HT-29 (cell line): ENCODE measurements at regions not wholly inside any gene's neighbourhood (a gene's known extent, or its start where the extent isn't known, plus 50 kb on each side); places are given as distances from the start of the nearest gene placed in this dataset.
"Not testable (repeated sequence)": the region's sequence is repeated elsewhere in the genome, so short reads cannot be mapped to it uniquely, and the experiment has no call there.

Source experiments
- DNase-seq: peaks from one replicate; pipeline ENCODE4 v3.0.0-alpha.2; 2015; ENCODE audit warnings: low spot score

GRCh38 chr21:38613686-38614085 lies 115.4 kb upstream of the ERG start:
- DNase-seq, result no peak

DNA sequence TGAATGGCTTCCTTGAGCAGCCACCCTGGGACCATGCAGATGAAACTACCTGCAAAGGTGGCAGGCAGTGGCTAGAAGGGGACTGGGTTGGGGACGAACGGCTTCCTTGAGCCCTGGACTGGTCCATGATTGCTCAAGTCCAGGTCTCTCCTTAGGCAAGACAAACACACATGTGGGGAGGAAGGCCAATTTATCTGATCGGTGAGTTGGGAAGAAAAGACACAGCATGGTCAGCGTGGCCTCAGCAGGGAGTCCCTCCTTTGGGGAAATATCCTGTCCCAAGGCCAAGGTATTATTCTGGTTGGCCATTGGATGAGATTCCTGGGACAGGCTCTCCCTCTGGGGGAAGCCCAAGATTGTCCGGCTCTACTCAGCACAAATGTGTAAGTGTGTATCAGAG lies 116.3 kb upstream of the ERG start:
- no peak for DNase-seq

DNA sequence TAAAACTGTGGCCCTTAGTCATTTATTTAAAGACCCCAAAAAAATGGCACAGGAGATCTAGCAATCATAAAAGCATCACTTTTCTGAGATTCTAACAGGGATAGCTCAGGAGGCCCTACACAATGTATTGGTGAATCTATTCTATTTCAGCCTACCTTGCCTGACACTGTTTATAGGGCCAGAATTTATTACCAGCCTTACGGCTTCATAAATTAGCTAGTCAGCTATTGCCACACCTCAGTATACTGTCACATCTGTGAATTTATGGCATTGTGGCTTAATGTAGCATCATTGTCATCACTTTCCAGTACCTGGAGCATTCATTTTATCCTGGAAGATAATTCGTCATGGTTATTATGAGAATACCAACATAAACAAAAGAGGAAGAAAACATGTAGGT lies 121.2 kb upstream of the ERG start:
- no peak for DNase-seq

GRCh38 chr21:38619992-38620479 lies 121.8 kb upstream of the ERG start:
- no peak for DNase-seq

DNA sequence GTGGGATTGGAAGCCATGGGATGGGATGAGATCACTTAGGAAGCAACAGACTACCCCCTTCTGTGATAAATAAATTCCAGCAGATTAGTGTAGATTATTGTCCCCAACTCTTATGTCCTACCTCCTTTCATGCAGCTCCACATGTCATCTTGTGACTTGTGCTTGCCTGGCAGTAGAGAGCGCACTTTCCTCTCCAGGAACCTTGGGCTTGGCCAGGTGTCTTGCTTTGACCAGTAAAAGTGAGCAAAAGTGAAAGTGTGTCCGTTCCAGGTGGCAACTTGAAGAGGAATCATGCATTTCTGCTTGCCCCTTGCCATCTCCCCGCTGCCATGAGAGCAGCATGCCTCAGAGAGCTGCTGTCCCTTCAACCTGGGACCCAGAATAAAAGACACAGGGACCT lies 122.9 kb upstream of the ERG start:
- DNase-seq, result peak; percentile 1

GRCh38 chr21:38622081-38622826 lies 124.0 kb upstream of the ERG start:
- DNase-seq, result no peak

DNA sequence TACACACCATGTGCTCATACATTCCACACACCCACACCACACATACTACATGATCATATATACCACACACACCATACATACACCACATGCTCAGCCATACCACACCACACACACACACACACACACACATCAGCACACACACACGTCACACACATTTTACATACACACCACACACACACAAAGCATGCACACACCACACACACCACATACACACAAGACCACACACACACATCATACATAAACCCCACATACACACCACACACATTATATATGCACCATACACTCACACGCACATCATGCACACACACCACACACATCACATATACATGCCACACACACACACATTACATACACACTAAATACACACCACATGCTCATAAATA lies 124.5 kb upstream of the ERG start:
- DNase-seq, result no peak

DNA sequence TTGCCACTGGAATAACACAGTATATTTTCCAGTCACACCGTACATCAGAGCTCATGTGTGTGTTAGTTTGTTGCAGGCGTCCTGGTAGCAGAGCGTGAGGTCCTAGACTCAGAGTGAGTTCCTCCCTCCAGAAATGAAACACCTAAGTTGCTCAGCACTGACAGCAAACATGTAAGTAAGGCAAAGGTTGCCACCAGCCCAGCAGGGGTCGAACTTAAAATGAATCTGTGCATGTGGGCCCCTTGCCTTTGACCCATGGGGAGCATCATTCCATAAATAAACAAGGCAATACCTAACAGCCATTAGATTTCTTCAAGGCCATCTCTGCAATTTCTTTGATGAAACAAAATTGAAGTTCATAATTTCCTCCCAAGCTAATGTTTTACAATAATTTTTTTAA lies 125.3 kb upstream of the ERG start:
- no peak for DNase-seq

- no peak for DNase-seq
Observed at GRCh38 chr21:38625000-38625399, 126.7 kb upstream of the ERG start.

DNA sequence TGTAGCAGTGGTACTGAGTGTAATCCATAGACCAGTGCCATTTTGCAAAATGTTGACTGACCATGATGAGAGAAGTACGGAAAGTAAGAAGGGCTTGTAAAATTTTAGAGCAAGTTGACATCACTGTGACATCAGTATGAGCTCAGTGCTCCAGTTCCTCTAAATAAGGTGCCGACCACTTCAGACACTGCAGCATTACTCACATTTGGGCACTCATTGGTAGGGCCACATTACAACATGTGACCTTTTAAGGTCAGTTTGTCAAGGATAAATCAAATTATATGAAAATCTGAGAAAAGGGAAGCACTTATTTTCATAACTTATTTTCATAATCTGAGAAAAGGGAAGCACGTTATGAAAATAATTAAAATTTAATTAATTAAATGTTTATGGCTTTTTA lies 128.0 kb upstream of the ERG start:
- DNase-seq, result no peak

- DNase-seq, result no peak
Observed at GRCh38 chr21:38628349-38628748, 130.1 kb upstream of the ERG start.

DNA sequence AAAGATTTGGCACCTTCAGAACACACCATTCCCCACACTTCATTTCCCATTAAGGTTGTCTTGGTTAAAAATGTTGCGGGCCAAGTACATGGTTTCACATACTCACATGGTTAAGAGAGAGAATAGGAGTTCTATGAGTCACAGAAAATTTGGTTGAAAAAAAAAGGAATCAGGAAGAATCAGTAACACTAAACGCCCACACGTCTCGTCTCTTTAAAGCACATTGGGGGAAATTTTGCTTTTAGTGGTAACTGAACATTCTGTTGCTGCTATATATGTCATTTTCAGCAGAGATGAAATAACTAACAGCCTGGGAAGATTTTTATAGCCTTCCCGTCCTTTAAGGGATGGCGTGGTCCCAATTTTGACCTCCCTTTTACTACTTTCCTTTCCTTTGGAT lies 132.9 kb upstream of the ERG start:
- no peak for DNase-seq

DNA sequence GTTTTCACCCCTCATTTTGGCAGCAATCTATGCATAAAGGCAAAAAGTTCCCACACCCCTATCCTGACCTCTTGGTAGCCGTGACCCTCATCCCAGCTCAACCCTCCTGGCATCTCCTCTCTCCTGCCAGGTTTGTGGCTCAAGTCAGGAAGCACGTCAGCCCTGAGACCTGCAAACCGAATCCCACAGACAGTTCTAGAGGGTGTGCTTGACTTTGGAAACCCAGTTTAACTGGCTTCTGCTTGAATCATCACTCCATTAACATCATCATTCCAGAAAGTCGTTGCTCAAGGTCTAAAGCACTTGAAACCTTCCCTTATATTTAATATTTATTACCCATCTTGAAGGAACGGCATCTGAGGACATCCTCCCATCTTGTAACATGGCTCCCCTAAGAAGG lies 133.4 kb upstream of the ERG start:
- no peak for DNase-seq

DNA sequence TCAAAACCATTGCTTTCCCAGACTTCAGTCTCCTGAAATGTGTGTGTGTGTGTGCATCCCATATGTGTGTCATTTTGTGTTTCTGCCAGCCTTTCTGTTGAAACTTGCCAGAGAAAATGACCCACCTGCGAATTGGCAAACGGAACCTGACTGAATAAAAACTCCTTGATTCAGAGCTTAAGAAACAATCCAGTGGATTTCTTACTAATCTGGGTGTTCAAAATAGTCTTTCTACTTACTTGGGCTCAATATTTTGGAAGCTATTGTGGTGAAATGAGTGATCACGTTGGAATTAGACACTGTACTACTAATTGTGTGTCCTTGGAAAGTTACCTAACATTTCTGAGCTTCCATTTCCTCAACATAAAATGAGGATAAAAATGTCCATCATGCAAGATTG lies 138.9 kb upstream of the ERG start:
- DNase-seq, result no peak

GRCh38 chr21:38639571-38640354 lies 141.5 kb upstream of the ERG start:
- no peak for DNase-seq

- not testable (repeated sequence) for DNase-seq
Observed at GRCh38 chr21:38640355-38640742, 142.1 kb upstream of the ERG start.

GRCh38 chr21:38643404-38644023 lies 145.2 kb upstream of the ERG start:
- no peak for DNase-seq

- DNase-seq, result no peak
Observed at GRCh38 chr21:38645282-38645681, 147.0 kb upstream of the ERG start.

DNA sequence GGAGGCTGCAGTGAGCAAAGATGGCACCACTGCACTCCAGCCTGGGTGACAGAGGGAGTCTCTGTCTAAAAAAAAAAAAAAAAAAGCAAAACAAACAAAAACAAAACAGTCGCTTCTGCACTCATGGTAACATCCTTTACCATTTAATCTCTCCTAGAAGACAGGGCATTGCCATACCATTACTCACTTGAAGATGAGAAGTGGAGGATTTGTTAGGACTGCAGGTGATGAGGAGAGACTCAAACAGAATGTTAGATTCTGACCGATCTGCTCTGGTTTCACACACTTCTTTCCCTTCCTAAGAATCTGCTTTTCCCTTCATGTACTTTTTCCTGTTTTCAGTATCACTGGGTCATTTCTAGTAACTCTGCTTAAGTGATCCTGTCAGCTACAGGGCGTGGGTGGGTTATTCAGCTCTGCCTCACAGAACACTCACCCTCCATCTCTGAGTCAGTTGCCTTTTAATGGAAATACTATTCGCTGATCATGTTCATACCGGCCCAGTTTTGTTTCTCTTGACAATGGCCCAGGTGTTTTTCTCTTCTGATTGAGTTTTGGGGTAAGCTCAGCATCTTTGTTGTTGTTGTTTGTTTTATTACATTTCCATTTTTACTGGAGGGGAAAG lies 148.0 kb upstream of the ERG start:
- DNase-seq, result no peak

GRCh38 chr21:38649120-38649519 lies 150.8 kb upstream of the ERG start:
- DNase-seq, result no peak

- no peak for DNase-seq
Observed at GRCh38 chr21:38651570-38651969, 153.3 kb upstream of the ERG start.

GRCh38 chr21:38652396-38652795 lies 153.3 kb upstream of the ETS2 start:
- DNase-seq, result no peak
